Upper lobe of right lung (tissue), 1 donor: ENCODE measurements at regions not wholly inside any gene's neighbourhood (a gene's known extent, or its start where the extent isn't known, plus 50 kb on each side); places are given as distances from the start of the nearest gene placed in this dataset.
"Not testable (repeated sequence)": the region's sequence is repeated elsewhere in the genome, so short reads cannot be mapped to it uniquely, and the experiment has no call there.

Experiments used
- ATAC-seq: fragments of 200-7000 bp; cut with Tn5 transposase; one replicate; pipeline ENCODE4 v1.9.1; 2020; ENCODE audit warnings: mild to moderate bottlenecking, moderate library complexity
- DNase-seq: peaks from one replicate; pipeline ENCODE4 v3.0.0-alpha.2; 2020
- H3K27ac ChIP-seq: fragments of 200-600 bp; one replicate; pipeline ENCODE4 v1.8.0; 2022
- H3K27me3 ChIP-seq: fragments of 200-600 bp; one replicate; pipeline ENCODE4 v1.8.0; 2022; ENCODE audit warnings: mild to moderate bottlenecking
- H3K36me3 ChIP-seq: fragments of 200-600 bp; one replicate; pipeline ENCODE4 v1.8.0; 2022
- H3K4me1 ChIP-seq: fragments of 200-600 bp; one replicate; pipeline ENCODE4 v1.8.0; 2022
- H3K4me3 ChIP-seq: fragments of 200-600 bp; one replicate; pipeline ENCODE4 v1.8.0; 2022; ENCODE audit warnings: mild to moderate bottlenecking
- H3K9me3 ChIP-seq: fragments of 200-600 bp; one replicate; pipeline ENCODE4 v1.8.0; 2022
- CTCF ChIP-seq: fragments of 200-600 bp; IDR thresholded peaks from one replicate; pipeline ENCODE4 v1.8.0; 2022; ENCODE audit warnings: antibody characterized with exemption
- intact Hi-C: fragments of 100-400 bp; cut with DNase I; formaldehyde crosslinking; loops from one replicate; pipeline ENCODE4 v1.11.0; 2022
- donor health status: DM: no; HTN: yes; CAD: no; lungs with severe emphysema.

DNA sequence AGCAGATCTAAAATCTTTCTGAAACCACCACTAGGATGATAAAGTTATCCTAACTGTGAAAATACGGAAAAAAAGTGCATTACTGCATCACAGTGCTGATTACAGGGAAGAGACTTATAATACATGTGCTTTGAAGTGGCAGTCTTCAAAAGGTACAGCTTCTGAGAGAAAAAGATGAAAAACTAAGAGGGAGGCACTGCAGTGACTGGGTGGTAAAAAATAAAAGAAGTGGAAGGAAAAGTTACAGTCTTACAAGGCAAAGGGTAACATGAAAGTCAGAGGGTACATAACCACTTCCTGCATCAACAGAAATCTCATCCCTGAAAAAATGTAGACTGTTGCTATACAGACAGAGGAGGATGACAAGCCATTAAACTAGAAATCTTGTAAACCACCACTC lies 465.3 kb downstream of the ACTR3B start:
- intact Hi-C loops = no loop called here
- ATAC-seq (no peak), DNase-seq (no peak)
- no peaks in the 10 kb centered on the region for H3K36me3 ChIP-seq
- no peak overlapping the region for H3K27ac ChIP-seq
- no peak overlapping the region for H3K4me3 ChIP-seq
- no peaks in the 10 kb centered on the region for H3K9me3 ChIP-seq
- TF ChIP-seq CTCF = no peak
- no peaks in the 10 kb centered on the region for H3K4me1 ChIP-seq
- H3K27me3 ChIP-seq = no peaks in the 10 kb centered on the region

DNA sequence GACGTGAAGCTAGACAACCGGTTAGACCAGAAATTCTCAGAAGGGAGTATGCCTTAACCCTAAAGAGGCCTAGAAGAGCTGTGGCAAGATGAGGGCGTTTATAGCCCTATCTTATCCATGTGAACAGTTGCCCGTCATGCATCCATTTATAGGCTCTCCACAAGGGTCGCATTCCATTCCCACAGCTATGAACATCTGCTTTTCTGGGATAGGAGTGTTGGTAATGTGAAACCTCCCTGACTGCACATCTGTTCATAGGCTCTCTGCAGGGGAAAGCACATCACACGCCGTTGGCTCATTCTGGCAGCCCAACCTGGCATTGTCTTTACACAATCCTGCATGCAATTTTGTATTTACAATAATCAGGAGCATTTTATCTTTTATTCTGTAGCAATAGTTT lies 485.6 kb downstream of the ACTR3B start:
- H3K4me3 ChIP-seq, H3K4me1 ChIP-seq, H3K27me3 ChIP-seq, ATAC-seq, intact Hi-C loops, H3K27ac ChIP-seq, H3K9me3 ChIP-seq, DNase-seq, H3K36me3 ChIP-seq: not testable (repeated sequence)

- Histone ChIP-seq H3K4me1 (no peaks in the 10 kb centered on the region), H3K36me3 (no peaks in the 10 kb centered on the region), H3K9me3 (no peaks in the 10 kb centered on the region), H3K4me3 (no peak overlapping the region), H3K27ac (no peak overlapping the region), H3K27me3 (no peaks in the 10 kb centered on the region)
- DNase-seq = no peak
- ATAC-seq = no peak
- TF ChIP-seq CTCF = no peak
- intact Hi-C loops = no loop called here
These were observed 486.3 kb downstream of the ACTR3B start for GRCh38 chr7:153245809-153246208.

DNA sequence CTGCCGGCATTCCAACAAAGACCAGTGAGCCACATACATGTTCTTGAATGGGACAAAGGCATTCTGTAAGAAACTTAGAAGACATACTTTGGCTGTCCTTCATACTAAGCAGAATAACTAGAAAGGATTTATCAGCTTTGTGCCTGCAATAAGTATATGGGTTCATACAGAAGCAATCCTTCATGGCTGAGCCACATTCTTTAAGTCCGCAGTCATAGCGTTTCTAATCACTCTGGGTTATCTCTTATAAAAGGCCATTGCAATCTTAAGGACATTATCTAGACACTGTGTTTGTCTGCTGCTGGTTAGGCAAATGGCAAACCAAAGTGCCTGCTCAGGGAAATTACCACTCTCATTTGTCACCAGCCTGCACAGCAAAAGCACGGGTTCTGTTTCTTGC lies 488.4 kb downstream of the ACTR3B start:
- no peak overlapping the region for H3K27ac ChIP-seq
- ATAC-seq (no peak), DNase-seq (no peak)
- H3K4me1 ChIP-seq = no peaks in the 10 kb centered on the region
- intact Hi-C loops = no loop called here
- H3K27me3 ChIP-seq = no peaks in the 10 kb centered on the region
- no peaks in the 10 kb centered on the region for H3K36me3 ChIP-seq
- no peak overlapping the region for H3K4me3 ChIP-seq
- TF ChIP-seq CTCF = no peak
- no peaks in the 10 kb centered on the region for H3K9me3 ChIP-seq

GRCh38 chr7:153258686-153259085 lies 499.1 kb downstream of the ACTR3B start:
- DNase-seq (no peak), ATAC-seq (no peak)
- H3K4me3 ChIP-seq = no peak overlapping the region
- H3K4me1 ChIP-seq = no peaks in the 10 kb centered on the region
- TF ChIP-seq CTCF = no peak
- no peaks in the 10 kb centered on the region for H3K9me3 ChIP-seq
- intact Hi-C loops = no loop called here
- H3K36me3 ChIP-seq = no peaks in the 10 kb centered on the region
- no peaks in the 10 kb centered on the region for H3K27me3 ChIP-seq
- H3K27ac ChIP-seq = no peak overlapping the region

GRCh38 chr7:153276394-153276793 lies 516.8 kb downstream of the ACTR3B start:
- Histone ChIP-seq H3K27ac (no peak overlapping the region), H3K4me3 (no peak overlapping the region), H3K9me3 (no peaks in the 10 kb centered on the region), H3K36me3 (no peaks in the 10 kb centered on the region), H3K4me1 (no peaks in the 10 kb centered on the region), H3K27me3 (no peaks in the 10 kb centered on the region)
- DNase-seq = no peak
- no peak for TF ChIP-seq CTCF
- intact Hi-C loops = no loop called here
- ATAC-seq = no peak
